ENCODE measurements at regions not wholly inside any gene's neighbourhood (a gene's known extent, or its start where the extent isn't known, plus 50 kb on each side); places are given as distances from the start of the nearest gene placed in this dataset.

DNA sequence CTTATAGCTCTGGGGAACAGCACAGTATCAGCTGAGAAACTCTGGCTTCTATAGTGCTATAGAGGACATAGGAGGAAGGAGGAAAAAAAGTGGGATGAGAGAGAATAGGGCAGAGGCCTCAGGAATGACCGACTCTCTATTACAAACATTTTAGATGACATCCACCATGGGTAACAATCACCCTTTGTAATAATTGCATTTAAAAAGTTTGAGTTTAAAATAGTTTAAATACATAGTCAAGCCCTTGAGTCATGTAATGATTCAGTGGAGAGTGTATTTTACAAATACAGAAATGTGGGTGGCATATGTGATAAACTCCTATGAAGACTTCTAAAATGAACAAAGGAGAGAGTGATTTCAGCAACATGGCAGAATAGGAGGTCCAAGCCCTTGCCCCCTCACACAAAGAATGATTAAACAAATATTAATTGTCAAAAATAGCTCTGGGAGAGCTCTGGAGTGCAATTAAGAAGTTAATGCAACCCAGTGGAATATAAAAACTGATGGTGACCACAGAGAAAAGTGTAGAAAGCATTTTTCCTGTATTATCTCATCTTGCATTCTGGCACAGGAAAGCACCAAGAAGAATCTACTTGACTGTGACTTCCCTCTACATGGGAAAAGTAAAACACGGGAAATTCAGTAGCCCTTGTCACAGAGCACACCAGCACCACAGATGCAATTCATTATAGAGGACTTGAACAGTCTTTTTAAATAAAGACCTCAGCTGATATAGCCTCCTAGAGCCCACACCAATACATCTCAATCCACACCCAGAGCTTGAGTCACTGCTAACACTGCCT is 569.0 kb upstream of the SORCS1 start:
- Histone ChIP-seq H3K27me3 (replicated peaks in 1 of 7) (no peaks in the 10 kb centered on the region), H3K9me3 (peaks cover 0 to 40% (median 31%) of the 10 kb centered on the region in 8 donors), H3K36me3 (no peaks in the 10 kb centered on the region), H3K27ac (no peak overlapping the region), H3K4me1 (no peaks in the 10 kb centered on the region), H3K4me3 (no peak overlapping the region)
- intact Hi-C loops (cut with DNase I; ENCODE audit: low total_unique reads) = no loop called here
- no peak for DNase-seq
- 33 to 90% (median 74%) methylated on average over 2 of the region's 2 CpGs for WGBS, 5 donors
- TF ChIP-seq, protein P1, sequence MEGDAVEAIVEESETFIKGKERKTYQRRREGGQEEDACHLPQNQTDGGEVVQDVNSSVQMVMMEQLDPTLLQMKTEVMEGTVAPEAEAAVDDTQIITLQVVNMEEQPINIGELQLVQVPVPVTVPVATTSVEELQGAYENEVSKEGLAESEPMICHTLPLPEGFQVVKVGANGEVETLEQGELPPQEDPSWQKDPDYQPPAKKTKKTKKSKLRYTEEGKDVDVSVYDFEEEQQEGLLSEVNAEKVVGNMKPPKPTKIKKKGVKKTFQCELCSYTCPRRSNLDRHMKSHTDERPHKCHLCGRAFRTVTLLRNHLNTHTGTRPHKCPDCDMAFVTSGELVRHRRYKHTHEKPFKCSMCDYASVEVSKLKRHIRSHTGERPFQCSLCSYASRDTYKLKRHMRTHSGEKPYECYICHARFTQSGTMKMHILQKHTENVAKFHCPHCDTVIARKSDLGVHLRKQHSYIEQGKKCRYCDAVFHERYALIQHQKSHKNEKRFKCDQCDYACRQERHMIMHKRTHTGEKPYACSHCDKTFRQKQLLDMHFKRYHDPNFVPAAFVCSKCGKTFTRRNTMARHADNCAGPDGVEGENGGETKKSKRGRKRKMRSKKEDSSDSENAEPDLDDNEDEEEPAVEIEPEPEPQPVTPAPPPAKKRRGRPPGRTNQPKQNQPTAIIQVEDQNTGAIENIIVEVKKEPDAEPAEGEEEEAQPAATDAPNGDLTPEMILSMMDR (IDR thresholded peaks at IDR 0.05 in 8 of 11, conservative IDR thresholded peaks at IDR 0.05 in 3 of 11) = no peak
- no peak for TF ChIP-seq POLR2A (IDR thresholded peaks at IDR 0.05)
- no peak for TF ChIP-seq POLR2AphosphoS5 (IDR thresholded peaks at IDR 0.05)

DNA sequence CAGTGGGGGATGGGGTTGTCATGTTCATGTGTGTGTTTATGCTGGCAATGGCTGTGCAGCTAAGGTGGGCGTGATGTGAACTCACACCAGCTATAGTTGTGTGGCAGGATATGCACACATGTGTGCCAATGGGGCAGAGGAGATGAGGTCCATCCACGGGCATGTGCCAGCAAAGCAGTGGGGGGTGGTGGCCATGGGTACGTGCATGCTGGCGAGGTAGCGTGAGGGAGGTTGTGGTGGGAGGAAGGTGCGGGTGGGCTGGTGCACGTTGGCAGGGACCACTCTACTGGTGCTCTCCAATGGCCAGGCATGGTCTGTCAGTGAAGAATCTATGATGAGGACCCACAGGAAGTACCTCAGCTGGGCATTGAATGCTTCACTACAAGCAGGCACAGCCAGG is 567.5 kb upstream of the SORCS1 start:
- no peak for DNase-seq
- Histone ChIP-seq H3K27ac (no peak overlapping the region), H3K4me3 (no peak overlapping the region), H3K4me1 (peaks cover 0 to 6% (median 0%) of the 10 kb centered on the region in 6 donors), H3K36me3 (no peaks in the 10 kb centered on the region), H3K27me3 (replicated peaks in 1 of 7) (no peaks in the 10 kb centered on the region), H3K9me3 (peaks cover 0 to 40% (median 31%) of the 10 kb centered on the region in 8 donors)
- TF ChIP-seq POLR2A (IDR thresholded peaks at IDR 0.05) (no peak), POLR2AphosphoS5 (IDR thresholded peaks at IDR 0.05) (no peak)
- TF ChIP-seq, protein P1 (IDR thresholded peaks at IDR 0.05 in 8 of 11, conservative IDR thresholded peaks at IDR 0.05 in 3 of 11) = no peak
- intact Hi-C loops (cut with DNase I; ENCODE audit: low total_unique reads) = no loop called here
- WGBS, 5 donors = 91 to 95% (median 92%) methylated on average over 7 of the region's 7 CpGs

DNA sequence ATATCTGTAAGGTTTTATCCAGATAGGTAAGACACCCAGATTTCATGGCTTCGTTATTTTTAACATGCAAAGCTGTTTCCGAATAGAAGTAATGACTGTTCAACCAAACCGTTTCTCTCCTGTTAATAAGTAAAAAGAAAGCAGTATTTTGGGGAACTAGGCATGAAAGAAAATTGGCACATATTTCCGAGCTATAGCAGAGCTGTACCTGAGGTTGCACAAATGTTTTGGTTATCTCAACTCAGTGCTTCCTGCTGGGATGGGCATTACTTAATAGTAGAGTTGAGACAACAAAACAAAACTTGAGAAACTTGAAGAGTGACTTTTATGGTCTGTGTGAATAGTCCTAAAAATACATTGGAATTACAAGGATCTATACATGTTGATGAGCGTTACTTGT is 564.3 kb upstream of the SORCS1 start:
- H3K4me1 ChIP-seq = peaks cover 0 to 8% (median 0%) of the 10 kb centered on the region in 6 donors
- no peak overlapping the region for H3K4me3 ChIP-seq
- H3K36me3 ChIP-seq = no peaks in the 10 kb centered on the region
- peaks cover 0 to 16% (median 10%) of the 10 kb centered on the region in 8 donors for H3K9me3 ChIP-seq
- intact Hi-C loops (cut with DNase I; ENCODE audit: low total_unique reads) = no loop called here
- TF ChIP-seq POLR2A (IDR thresholded peaks at IDR 0.05) (no peak), POLR2AphosphoS5 (IDR thresholded peaks at IDR 0.05) (no peak)
- TF ChIP-seq, protein P1 (IDR thresholded peaks at IDR 0.05 in 8 of 11, conservative IDR thresholded peaks at IDR 0.05 in 3 of 11) = no peak
- 40 to 54% (median 47%) methylated on average over 5 of the region's 5 CpGs for WGBS, 5 donors
- no peak for DNase-seq
- H3K27me3 ChIP-seq (replicated peaks in 1 of 7) = no peaks in the 10 kb centered on the region
- H3K27ac ChIP-seq = peak overlapping the region in 5 of 8 donors; percentile 14 to 68 (median 62)

DNA sequence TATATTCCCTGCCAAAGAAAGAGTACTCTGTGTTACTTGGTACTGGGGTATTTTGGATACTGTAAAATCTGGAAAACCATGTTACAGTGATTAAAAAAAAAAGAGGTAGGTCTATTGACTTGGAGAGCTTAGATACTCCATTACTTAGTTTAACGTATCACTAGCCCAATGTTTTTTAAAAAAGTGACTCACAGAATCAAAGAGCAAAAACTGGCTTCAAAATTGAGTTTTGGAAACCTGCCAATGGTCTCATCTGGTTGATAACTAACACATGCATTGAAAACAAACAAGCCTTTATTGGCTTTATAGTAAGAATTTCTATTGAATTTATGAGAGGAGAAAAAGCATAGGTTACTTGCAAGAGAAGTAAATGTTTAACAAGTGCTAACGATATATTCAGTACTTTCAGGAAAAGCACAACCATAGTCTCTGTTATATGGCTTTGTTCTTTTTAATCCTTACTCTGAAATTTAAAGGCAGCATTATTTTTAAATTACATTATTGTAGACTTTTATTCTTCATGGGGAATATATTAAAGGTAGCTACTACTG is 563.3 kb upstream of the SORCS1 start:
- Histone ChIP-seq H3K4me1 (peaks cover 0 to 8% (median 0%) of the 10 kb centered on the region in 6 donors), H3K36me3 (no peaks in the 10 kb centered on the region), H3K4me3 (no peak overlapping the region), H3K27me3 (replicated peaks in 1 of 7) (no peaks in the 10 kb centered on the region), H3K27ac (peak overlapping the region in 3 of 8 donors; percentile 62 to 68 (median 66)), H3K9me3 (peaks cover 0 to 7% (median under 1%) of the 10 kb centered on the region in 8 donors)
- 69 to 80% (median 75%) methylated on average over 2 of the region's 2 CpGs for WGBS, 5 donors
- no peak for DNase-seq
- TF ChIP-seq, protein P1 (IDR thresholded peaks at IDR 0.05 in 8 of 11, conservative IDR thresholded peaks at IDR 0.05 in 3 of 11) = no peak
- TF ChIP-seq POLR2A (IDR thresholded peaks at IDR 0.05) = no peak
- no peak for TF ChIP-seq POLR2AphosphoS5 (IDR thresholded peaks at IDR 0.05)
- intact Hi-C loops (cut with DNase I; ENCODE audit: low total_unique reads) = no loop called here

Measured in spleen (tissue), 11 donors.